ENCODE measurements at regions not wholly inside any gene's neighbourhood (a gene's known extent, or its start where the extent isn't known, plus 50 kb on each side); places are given as distances from the start of the nearest gene placed in this dataset.

- no peak for TF ChIP-seq POLR2A (IDR thresholded peaks at IDR 0.05; ENCODE audit: low read length)
- no peak for TF ChIP-seq GATA1 (IDR thresholded peaks at IDR 0.05; ENCODE audit: low read depth, low read length)
Observed at GRCh38 chr2:107729440-107729839, 97.3 kb upstream of the RGPD4 start.

Data from erythroblast (primary cell).